HG03064 (cell line): ENCODE measurements at regions not wholly inside any gene's neighbourhood (a gene's known extent, or its start where the extent isn't known, plus 50 kb on each side); places are given as distances from the start of the nearest gene placed in this dataset.

ENCODE experiments used
- ATAC-seq: cut with Tn5 transposase; IDR thresholded peaks from one replicate; pipeline ENCODE4 v1.9.1; 2021; ENCODE audit warnings: low read depth; ENCODE audit not compliant: unreplicated experiment

DNA sequence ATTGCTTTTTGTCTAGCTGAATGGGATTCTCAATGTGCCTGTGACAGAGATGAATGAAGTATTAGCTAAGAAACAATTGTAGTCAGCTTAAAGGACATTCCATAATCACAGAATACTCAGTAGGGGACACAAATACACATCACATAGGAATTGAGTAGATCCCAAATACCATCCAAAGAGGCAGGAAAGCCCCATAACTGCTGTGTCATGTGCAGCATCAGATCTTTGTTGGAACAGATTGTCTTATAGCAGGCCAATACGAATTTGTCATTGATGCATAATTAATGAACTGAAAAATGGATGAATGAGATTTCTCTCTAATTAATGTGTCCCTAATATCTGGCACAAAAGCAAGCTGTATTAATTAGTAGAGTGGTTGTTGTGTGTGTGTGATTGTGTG, 82.3 kb upstream of the S1PR1 start:
- no peak for ATAC-seq

DNA sequence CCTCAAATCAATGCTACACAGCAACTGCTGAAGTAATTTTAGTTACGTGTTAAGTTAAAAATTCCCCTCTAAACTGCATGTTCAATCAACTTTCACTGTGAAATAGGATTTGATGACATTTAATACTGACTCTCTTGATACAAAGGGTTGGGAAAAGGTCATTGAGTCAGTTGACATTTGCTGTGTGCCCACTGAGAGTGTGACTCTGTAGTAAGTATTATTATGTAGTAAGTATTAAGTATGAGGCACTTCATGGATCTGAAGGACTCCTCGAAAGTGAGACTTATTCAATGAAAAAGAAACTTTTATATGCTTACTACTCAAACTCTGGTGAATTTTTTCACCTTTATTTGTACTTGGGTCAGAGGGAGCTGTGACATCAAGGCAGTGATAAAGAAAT, 83.1 kb upstream of the S1PR1 start:
- ATAC-seq: no peak

DNA sequence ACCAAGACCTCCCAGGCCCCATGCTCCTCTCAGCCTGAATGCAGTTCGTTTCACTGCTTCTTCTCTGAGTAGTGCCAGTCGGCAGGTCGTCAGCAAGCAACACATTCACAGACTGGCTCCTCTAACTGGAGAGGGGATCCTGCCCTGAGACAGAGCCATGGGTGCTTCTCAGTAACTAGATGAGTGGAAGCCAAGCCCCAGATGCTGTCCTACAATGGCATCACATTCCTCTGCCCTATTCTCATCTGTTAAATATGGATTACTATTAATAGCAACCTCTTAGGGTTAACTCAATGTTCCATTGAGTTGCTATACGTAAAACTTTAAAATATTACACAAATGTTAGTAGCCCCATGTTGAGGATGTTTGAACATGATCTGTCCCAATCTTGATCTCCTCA, 84.2 kb upstream of the S1PR1 start:
- ATAC-seq: no peak

DNA sequence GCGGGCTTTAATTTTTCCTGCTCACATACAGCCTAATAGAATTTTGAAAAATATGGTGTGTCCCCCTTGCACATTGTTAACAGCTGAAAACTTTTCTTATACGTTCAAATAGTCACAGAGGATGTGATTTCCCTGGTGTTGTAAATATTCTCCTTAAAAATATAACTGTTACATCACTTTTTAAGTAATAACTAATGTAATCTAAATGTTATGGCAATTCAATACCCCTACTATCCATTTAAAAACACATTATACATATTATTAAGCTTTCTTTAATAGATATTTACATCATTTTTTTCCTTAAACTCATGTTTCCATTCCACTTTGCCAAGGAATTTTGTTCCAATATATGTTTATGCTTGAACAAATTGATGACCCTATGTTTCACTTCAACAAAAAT, 85.5 kb upstream of the S1PR1 start:
- ATAC-seq: no peak

DNA sequence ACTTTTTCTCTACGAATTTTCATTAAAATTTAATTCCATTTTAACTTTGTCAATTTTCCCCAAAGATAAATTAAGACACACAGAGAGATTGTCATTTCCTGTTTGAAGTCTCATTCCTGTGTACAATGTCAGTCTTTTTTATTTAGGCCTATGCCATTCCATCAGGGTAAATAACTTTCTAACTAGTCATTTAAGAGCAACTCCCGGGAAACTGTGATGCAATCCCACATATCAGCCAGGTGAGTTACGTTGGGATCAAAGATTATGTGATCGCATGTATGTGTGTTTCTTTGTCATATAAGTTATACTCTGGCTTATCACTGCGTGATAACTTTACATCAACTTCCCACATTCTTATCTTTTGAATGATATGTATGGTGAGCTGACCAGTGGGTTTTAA, 86.1 kb upstream of the S1PR1 start:
- no peak for ATAC-seq

DNA sequence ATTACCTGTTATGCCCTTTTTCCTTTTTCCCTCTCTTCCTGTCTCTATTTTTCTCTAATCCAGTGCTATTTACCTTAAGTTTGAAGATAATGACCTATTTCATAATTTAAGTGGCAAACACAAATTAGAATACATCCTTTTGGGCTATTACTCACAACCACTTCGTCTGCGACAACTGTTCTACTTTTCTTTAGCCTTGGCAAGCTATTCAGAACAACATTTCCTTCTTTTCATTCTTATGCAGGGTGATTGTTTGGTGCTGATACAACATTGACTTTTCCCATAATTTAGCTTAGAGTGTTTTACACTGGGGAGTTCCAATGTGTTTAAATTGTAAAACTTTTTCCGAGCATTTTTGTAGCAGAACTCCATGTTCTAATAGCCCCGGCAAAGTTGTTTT, 86.6 kb upstream of the S1PR1 start:
- ATAC-seq: no peak

DNA sequence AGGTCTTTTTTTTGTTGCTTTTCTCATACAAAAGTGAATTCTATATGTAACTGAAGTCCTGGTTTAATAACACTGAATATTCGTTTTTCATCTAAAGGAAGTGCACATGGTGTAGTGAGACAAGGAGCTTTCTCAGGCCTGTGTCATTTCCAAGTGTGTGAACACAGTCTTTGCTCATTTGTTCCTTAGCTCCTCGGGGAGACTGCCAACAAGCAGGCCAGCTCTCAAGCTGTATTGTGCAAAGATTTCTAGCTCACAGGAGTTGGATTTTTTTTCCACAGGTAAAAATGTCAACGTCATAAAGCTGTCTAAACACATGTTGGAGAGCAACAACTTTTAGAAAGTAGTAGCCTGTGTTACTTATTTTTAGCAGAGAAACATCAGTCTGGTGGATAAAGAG, 87.8 kb upstream of the S1PR1 start:
- ATAC-seq: no peak

DNA sequence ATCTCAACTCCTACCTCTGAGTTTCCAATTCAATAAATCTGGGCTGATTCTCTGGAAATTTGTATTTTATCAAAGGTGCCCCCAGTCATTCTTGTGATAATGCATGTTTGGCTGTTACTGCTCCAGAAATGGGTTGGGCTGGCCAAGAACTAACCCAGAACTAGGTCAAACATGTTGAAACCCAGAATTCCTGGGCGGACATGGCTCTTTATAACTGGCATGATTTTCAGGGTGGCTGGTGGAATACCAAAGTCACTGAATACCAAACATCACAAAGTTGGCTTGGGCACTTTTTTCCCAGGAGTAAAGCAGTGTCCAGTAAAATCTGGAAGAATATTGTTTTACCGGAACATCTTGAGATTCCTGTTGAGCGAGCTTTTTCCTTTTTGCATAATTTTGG, 89.4 kb upstream of the S1PR1 start:
- ATAC-seq: no peak

DNA sequence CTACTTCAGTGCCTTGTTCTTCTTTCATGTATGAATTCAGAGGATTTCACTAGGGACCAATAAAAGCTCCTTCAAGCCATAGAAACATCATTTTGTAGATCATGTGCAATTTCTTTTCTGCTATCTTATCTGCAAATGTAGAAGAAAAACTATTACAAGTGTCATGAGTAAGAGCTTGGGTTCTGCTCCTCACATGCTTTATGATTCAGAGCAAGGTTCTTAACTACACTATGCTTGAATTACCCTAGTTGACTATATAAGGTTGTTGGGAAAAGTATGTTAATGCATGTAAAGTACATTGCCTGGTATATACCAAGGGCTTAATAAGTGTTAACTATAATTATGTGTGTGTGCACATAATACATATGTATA, 91.4 kb upstream of the S1PR1 start:
- no peak for ATAC-seq

DNA sequence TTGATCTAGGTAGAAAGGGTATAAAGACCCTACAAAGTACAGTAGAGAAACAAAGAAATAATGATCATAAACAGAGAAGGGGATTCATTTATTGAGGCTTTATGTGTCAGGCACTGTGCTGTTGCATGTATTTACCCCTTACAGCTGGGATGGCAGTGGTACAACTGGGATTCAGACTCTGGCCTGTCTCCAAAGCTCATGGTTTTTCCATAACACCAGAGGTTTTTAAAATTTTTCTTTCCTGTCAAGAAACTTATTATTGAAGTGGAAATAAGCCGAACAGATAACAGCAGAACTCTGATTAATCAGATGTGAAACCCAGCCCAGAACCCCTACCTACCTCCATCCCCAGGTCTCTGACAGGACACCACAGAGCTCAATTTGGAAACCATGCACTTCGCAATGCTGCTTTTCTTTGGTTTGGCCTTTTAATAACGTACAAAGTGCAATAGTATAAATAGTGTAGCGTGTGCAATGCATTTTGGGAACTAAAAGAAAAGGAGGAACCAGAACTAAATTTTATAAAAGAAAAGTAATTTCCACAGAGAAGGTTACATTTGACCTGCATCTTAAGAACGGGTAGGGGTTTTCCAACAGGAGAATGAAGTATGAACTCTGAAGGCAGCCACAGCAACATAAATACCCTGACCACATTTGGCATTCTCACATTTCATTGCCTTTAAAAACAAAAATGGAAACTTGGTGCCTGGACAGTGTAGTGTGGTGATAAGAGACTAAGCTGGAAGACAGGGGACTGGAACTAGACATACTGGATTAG, 92.0 kb upstream of the S1PR1 start:
- no peak for ATAC-seq

DNA sequence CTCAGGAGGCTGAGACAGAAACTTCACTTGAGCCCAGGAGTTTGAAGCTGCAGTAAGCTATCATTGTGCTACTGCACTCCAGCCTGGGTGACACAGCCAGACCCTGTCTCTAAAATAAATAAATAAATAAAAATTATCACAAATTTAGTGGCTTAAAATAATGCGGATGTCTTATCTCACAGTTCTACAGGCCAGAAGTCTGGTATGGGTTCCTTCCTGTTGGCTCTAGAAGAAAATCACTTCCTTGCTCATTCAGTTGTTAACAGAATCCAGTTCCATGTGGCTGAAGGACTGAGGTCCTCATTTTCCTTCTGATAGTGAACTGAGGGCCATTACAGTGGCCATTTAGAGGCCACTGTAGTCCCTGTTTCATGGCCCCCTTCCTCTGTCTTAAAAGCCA, 94.6 kb upstream of the S1PR1 start:
- ATAC-seq: no peak

DNA sequence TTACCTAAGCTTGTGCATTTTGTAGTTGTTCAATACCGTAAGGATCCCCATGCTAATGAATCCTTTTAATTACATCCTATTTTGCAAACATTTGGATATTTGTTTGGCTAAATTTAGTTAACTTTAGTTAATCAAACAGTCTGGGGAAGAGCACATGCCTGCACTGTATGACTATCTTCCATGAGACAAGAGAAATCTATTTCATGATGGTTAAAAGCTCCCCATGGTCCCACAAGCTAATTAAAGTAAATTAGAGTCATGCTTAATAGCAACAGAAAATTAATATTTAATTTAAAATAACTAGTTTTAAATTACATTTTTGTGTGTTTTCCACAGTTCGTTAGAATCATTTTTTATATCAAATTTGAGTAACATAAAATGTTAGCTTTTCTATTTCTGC, 95.4 kb upstream of the S1PR1 start:
- no peak for ATAC-seq

DNA sequence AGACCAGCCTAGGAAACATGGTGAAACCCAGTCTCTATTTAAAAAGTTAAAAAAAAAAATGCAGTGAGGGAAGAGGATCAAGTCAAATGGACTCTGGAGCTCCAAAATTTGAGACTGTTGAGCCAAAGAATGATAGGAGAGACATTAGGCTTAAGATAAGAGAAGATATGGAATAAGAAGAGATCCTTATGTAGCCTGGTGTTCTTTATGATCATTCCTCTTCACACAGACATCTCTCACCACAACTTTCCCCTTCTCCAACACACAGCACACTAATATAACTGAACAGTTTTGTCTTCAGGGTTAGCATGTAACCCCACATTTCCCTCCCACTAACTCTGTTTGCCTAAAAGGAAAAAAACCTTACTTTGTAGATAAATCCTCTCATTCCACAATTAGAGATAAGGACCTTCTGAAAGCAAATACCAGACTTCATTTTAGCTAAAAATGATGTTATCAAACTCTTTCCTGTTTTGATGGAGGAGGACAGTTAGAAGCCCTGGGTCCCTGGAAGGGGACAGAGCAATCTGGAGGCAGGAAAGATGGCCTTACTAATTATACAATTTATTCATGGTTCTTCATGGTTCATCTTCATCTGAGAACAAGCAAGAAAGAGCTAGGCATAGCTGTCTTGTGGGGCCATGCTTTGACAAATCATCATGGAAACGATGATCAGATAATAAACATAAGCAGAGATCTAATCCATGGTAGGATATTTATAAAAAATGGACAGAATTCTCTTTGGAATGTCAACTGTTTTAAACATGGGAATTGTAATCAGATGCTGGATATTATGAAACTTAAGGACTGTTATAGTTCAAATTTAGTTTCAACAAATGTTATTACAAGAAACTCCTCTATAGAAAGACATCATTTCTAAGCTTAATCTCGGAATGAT, 96.7 kb upstream of the S1PR1 start:
- no peak for ATAC-seq

DNA sequence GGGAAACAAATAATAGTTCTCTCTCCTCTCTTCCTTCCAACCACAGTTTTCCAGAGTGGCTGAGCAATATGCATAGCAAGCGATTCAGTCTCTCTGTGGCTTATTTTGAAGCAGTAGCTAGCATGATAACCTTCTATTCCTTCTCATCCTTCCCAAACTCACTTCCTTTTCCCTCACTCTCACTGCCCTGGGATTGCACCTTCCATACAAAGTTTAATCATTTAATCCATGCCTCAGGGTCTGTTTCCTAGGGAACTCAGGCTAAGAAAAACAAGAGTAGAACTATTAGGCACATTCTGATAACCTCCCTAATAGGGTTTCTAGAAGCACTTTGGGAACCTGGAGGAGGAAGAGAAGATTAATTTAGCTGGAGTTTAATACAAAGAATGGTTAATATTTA, 97.7 kb upstream of the S1PR1 start:
- no peak for ATAC-seq

DNA sequence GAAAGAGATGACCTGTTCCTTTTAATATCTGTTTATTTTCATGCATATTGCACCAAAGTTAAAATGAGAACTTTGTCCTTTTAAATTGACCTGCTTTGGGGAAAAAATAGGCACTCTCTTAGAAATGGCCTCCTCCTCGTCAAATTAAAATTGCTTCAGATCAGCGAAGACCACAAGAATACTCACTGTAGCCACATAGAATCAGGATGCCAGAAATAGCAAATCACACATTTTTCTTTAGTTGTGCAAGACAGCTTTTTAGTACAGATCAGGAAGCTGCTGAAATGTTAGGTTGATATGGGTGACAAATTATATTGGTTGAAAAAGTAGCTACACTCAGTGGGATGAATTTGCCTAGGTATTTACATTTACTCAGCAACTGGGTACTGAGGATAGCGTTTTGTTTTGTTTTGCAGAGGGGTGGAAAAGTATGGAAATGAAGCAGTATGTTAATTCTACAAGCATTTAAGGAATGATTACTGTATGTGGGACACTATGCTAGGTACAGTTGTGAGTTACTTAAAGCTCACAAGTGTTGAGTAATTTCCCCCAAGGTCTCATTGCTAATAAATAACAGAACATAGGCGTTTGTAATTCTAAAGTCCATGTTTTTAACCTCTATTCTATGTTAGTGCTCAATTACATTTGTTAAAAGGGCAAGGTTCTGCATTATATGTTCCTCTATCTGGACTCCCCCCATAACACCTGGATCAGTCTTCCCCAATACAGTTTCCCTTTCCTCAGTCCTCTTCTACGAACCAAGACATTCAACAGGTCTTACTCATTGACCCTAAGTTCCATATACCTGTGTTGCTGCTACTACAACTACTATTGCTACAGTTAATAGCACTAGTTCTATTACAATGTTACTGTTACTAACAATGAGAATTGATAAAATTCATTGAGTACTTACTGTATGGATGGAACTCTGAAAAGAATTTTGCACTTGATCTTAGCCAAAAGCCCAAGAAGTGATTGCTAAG, 99.4 kb upstream of the S1PR1 start:
- ATAC-seq: no peak

DNA sequence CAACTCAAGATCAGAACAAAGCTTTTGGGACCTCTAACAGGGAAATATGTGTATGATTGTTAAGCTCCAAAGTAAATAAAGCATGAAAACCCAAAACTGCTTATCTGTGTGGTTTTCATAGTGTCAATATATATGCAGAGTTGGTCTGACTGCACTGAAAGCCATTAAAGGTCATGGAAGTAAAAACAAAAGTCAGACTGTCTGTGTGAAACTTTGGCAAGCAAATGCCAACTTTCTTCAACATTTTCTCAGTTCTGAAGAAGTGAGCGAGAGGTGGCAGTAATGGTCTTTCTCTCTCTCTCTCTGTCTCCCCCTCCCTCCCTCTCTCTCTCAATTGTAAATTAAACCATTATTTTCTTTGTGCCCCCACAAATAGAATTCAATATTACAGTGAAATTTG, 100.1 kb upstream of the S1PR1 start:
- peak; percentile 72 for ATAC-seq

DNA sequence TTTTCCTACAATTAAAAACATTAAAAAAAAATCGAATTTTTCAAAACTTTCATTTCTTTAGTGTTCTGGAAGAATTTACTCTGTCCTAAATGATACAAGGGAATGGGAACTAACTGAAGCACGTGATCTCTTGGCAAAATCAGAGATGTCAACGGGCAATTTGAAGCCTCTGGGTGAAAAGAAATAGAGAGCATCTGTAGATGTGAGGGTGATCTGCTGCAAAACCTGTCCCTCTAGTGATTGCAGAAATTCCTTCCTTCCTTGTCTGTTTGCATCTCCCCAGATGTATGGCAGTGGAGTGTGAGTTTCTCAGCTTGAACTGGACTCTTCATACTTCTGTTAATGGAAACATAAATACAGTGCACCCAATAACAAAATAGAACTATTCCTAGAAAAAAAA, 100.5 kb upstream of the S1PR1 start:
- no peak for ATAC-seq

DNA sequence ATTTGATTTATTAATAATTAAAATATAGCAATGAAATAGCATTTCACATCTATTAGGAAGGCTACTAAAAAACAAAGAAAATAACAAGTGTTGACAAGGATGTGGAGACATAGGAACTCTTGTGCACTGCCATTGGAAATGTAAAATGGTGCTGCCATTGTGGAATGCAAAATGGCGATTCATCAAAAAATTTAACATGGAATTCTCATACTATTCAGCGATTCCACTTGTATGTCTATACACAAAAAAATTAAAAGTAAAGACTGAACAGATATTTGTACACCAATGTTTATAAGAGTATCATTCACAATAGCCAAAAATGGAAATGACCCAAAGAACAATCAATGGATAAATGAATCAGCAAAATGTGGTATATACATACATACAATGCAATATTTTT, 101.3 kb upstream of the S1PR1 start:
- ATAC-seq: no peak

DNA sequence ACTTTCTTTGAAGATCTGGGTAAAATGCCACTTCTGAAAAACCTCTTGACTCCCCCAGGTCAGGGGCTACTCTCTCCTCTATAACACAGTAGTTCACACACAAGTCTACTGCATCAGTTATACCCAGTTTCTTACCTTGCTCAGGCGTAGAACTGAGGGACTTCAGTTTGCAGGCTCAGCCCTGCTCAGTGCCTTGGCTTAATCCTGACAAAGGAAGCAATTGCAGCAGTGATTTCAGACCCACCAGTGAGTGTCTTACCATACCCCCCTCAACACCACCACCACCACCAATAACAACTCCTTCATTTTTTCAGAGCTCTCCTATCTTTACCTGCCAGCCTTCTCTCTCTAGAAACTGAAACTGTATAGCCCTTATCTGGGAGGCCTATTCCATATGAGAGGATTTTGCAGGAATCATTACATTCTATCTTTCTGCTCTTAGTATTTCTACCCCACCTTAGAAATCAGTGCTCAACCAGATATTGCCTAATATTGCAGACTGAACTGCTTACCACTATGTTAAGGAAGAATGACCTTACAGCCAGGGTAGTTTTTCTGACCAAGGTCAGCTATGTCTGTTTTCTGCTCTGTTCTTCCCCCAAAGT, 105.5 kb upstream of the S1PR1 start:
- ATAC-seq: no peak

DNA sequence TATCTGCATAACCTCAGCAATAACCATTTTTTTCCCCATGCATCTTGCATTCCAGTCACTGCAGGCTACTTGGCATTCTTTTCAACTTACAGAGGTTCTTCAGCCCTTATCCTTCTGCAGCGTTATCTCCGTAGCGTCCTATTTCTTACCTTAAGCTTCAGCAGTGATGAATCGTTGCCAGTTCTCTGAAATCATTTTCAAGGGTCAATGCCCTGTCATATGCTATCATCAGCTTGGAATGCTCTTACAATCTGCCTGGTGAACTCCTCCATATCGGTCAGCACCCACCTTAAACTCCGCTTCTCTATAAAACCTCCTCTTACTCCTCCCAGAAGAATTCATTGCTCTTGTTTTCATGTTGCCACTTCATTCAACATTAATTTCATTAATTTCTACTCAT, 105.1 kb upstream of the DPH5 start:
- no peak for ATAC-seq

DNA sequence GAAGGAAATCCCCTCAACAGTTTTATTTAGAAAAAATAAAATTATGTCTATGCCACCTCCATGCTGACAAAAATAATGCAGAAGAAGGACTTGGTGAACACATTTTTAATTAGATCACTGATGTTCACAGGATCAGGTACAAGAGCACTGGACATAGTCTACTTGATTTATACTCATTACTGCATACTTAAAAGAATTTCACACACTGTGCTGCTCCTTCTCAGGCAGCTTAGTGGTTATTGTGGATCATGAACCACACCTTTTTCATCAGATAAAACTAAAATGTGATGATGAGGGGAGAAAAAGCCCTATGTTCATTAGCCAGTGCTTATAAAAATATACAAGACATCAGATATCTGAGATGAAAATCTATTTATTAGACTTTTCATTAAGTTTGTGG, 103.3 kb upstream of the DPH5 start:
- no peak for ATAC-seq
